OCI-M1 (cell line): ENCODE measurements at regions not wholly inside any gene's neighbourhood (a gene's known extent, or its start where the extent isn't known, plus 50 kb on each side); places are given as distances from the start of the nearest gene placed in this dataset.
"Not testable (repeated sequence)": the region's sequence is repeated elsewhere in the genome, so short reads cannot be mapped to it uniquely, and the experiment has no call there.

Experiments
- DNase-seq: peaks from one replicate; lab custom pipeline; 2025; lab: John Stamatoyannopoulos, UW

GRCh38 chr11:8772571-8773519 is 90.3 kb downstream of the RPL27A start:
- no peak for DNase-seq

- DNase-seq = no peak
Measured at GRCh38 chr11:8773916-8774539, 91.4 kb downstream of the RPL27A start.

GRCh38 chr11:8774916-8775315 is 92.3 kb downstream of the RPL27A start:
- DNase-seq = not testable (repeated sequence)

DNA sequence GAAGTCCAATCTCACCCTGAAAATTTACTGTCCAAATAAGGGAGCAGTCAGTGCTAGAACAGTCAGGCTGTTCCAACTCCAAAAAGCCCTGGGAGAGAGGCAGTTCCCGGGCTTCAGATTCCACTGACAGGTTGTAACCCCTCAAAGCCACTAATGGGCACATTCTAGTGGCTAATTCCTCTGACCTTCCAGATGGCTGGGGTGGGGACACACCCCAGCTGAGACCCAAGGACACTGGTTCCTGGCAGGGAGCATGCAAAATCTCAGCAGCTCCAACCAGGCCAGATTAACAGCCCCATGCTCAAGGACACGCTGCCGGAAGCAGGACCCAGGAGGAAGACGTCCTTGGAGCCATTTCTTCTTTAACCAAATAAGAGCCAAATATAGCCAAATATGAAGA is 92.7 kb downstream of the RPL27A start:
- DNase-seq = no peak

- DNase-seq = no peak
Measured at GRCh38 chr11:8775734-8776133, 93.1 kb downstream of the RPL27A start.

DNA sequence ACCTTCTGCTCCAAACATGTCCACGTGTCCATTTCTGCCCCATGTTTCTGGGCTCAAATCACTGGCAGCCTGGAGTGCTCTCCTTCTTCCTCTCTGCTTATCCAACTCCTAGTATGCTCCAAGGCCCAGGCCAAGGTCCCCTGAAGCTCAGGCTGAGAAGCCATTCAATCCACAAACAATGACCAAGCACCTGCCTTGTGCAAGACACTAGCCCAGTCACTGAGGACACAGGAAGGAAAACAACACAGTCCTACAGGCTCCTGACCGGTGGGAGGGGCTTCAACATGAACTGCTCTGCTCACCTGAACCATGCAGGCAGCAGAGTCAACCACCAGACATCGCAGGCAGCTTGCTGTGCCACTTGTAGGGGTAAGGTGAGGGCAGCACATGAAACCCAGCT is 93.6 kb downstream of the RPL27A start:
- no peak for DNase-seq

DNA sequence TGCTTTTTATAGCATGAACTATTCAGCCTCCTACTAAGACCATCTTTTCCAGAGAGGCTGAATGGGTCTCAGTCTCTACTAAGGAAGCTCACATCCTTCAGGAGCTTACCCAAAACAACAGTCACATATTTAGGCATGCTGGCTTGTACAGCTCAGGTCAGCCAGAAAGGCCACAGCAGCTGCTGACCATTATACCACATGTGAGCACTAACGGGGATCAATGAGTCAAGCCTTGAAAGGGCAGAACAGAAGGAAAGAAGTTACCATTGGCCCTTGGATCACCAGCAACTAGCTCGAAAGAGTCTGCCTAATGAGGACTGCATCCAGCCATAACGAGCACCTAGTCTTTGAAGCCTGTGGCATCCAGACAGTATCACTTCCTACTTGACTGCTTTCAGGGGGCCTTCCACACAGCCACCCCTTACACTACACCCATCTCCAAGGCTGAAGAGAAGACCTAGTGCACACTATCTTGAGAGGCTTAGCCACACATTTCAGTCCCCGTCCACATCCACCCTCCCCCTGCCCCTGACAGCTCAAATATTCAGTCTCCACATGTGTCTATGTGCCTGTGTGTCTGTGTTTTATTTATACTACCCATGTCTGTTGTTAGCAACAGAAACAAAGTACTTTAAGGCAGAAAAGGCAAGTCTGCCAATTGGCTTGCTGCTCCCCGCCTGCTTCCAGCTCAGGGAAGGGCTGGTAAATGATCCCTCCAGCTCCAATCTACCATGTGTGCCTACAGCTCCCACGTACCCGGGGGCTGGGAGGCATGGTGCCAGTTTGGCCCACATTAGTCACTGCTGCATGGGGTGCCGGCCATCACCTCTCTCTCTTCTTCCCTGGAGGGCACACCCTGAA is 95.5 kb downstream of the RPL27A start:
- DNase-seq = no peak

GRCh38 chr11:8779107-8779506 is 96.5 kb downstream of the RPL27A start:
- DNase-seq = no peak

DNA sequence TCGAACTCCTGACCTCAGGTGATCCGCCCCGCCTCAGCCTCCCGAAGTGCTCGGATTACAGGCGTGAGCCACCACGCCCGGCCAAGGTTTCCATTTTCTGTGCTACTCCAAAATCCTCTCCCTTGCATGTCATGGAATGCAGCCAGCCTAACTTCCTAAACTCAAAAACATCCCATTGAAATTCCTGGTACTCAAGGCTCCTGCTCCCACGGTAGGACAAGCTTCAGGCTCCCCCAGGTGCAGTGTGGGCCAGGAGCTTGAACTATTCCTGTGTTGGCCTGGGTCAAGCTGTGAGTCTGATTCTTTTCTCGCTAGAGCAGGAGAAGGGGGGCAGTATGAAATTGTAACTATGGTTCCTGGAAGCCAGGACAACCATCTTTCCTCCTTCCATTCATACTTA is 97.1 kb downstream of the RPL27A start:
- DNase-seq = no peak

- no peak for DNase-seq
Measured at GRCh38 chr11:8784954-8785353, 102.4 kb downstream of the RPL27A start.

- no peak for DNase-seq
Measured at GRCh38 chr11:8785457-8785856, 102.9 kb downstream of the RPL27A start.

- no peak for DNase-seq
Measured at GRCh38 chr11:8785998-8786397, 103.4 kb downstream of the RPL27A start.

GRCh38 chr11:8786933-8787332 is 104.3 kb downstream of the RPL27A start:
- DNase-seq = no peak

DNA sequence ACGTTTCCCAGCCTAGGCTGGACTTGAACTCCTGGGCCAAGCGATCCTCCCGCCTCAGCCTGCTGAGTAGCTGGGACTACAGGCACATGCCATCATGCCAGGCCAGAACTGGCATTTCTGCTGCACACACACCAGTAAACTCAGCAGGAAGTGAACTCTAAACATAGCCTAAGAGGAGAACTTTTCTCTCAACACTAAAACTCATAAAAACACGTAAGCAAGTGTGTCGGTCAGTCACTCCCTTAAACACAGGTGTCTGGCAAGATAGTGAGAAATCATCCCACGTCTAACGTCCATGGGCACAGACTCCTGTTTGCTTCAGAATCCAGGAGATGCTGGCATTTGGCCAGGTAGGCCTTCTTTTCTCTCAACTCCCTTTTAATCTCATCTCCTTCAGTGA is 104.8 kb downstream of the RPL27A start:
- no peak for DNase-seq

DNA sequence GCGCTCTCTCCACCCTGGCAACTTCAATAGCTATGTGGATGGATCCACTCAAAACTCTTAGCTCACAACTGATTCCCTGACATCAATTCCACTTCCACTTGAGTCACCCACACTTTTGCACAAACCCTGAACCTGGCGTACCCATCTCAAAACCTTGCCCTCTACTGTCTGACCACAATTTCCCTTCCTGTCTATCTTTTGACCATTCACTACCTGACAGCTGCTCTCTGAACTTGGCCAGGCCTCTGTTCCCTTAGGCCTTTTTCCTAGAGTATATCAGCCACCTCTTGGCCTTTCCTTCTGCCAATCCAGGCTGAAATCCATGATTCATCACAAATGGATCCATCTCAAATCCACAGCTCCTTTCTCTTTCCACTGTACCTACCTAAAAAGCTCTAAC is 106.0 kb downstream of the RPL27A start:
- DNase-seq = no peak

DNA sequence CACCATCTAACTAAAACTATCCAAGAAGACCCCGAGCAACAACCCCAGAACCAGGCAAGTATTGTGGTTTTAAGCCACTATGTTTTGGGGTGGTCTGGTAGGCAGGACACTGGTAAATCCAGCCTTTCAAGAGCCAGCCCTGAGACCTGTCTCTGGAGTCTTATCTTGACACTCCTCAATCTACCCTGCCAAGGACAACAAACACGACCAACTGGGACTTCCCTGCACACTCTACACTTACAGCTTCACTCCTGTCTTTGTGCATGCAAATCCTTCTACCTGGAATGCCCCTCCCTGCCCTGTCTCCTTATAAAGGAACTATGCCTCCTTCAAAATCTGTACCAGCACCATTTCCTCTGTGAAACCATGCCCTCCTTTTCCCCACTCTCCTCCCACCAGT is 107.3 kb downstream of the RPL27A start:
- no peak for DNase-seq

DNA sequence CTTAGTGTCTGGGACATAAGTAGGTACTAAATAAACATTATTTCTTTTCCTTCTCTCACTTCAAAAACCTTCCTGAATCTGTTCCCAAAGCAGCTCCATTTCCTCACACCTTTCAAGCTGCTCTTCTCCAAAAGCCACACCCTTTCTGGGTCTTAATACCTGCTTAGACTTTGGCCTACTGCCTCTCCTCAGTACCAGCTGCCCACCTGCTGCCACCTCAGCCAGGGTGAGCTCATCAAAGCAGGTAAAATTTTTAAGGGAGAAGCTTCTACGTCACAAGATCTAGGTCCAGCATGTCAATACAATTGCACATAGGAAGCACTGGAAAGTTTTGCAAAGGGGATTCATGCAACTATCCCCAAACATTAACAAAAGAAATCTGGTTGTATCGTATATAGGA is 108.4 kb downstream of the RPL27A start:
- no peak for DNase-seq

- no peak for DNase-seq
Measured at GRCh38 chr11:8792710-8793109, 110.1 kb downstream of the RPL27A start.

- no peak for DNase-seq
Measured at GRCh38 chr11:8793114-8793777, 110.7 kb downstream of the RPL27A start.

GRCh38 chr11:8794126-8794525 is 111.5 kb downstream of the RPL27A start:
- DNase-seq = no peak

DNA sequence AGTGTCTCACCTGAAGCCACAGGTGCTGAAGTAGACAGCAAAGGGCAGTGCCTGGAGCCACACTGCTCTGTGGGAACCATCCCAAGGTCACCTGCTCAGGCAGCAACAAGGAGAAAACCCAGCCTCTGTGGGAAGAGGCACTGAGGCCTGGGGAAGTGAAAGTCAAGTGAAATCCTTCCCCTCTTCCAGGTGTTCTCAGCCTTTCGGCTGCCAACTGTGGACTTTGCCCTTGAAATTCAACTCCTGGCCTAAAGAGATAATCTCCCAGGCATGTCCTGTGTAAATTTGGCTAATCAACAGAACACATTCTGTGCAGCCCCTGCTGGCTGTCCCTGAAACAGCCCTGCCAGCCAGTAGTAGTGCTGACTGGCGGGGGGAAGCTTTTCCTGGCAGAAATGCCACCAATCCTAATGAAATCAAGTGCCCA is 112.1 kb downstream of the RPL27A start:
- DNase-seq = peak; percentile 24

GRCh38 chr11:8796941-8797340 is 114.0 kb upstream of the AKIP1 start:
- no peak for DNase-seq
